IPS-NIHi7 (cell line): ENCODE measurements at regions not wholly inside any gene's neighbourhood (a gene's known extent, or its start where the extent isn't known, plus 50 kb on each side); places are given as distances from the start of the nearest gene placed in this dataset.
"Not testable (repeated sequence)": the region's sequence is repeated elsewhere in the genome, so short reads cannot be mapped to it uniquely, and the experiment has no call there.

Source experiments
- DNase-seq: peaks from one replicate; pipeline ENCODE4 v3.0.0; 2012; ENCODE audit warnings: mixed read lengths; ENCODE audit errors: extremely low spot score

- no peak for DNase-seq
Measured at GRCh38 chr7:119999738-120000475, 273.1 kb upstream of the KCND2 start.

GRCh38 chr7:120005720-120006119 is 267.3 kb upstream of the KCND2 start:
- no peak for DNase-seq

- DNase-seq, result not testable (repeated sequence)
Measured at GRCh38 chr7:120014301-120014700, 258.7 kb upstream of the KCND2 start.

- DNase-seq, result no peak
Measured at GRCh38 chr7:120014925-120015465, 258.0 kb upstream of the KCND2 start.

- DNase-seq, result no peak
Measured at GRCh38 chr7:120021085-120021484, 251.9 kb upstream of the KCND2 start.

GRCh38 chr7:120023494-120024167 is 249.3 kb upstream of the KCND2 start:
- no peak for DNase-seq

- no peak for DNase-seq
Measured at GRCh38 chr7:120028636-120029035, 244.3 kb upstream of the KCND2 start.

GRCh38 chr7:120030876-120031275 is 242.1 kb upstream of the KCND2 start:
- DNase-seq, result no peak

- DNase-seq, result no peak
Measured at GRCh38 chr7:120033114-120033513, 239.9 kb upstream of the KCND2 start.

- DNase-seq, result no peak
Measured at GRCh38 chr7:120039138-120039537, 233.8 kb upstream of the KCND2 start.

- DNase-seq, result no peak
Measured at GRCh38 chr7:120041798-120042197, 231.2 kb upstream of the KCND2 start.

- DNase-seq, result no peak
Measured at GRCh38 chr7:120043250-120043649, 229.7 kb upstream of the KCND2 start.

- no peak for DNase-seq
Measured at GRCh38 chr7:120052884-120053382, 220.0 kb upstream of the KCND2 start.

GRCh38 chr7:120053390-120053961 is 219.5 kb upstream of the KCND2 start:
- DNase-seq, result no peak

GRCh38 chr7:120054376-120055100 is 218.4 kb upstream of the KCND2 start:
- no peak for DNase-seq

- DNase-seq, result no peak
Measured at GRCh38 chr7:120055300-120055699, 217.7 kb upstream of the KCND2 start.

GRCh38 chr7:120056227-120056626 is 216.7 kb upstream of the KCND2 start:
- DNase-seq, result no peak

GRCh38 chr7:120059641-120060040 is 213.3 kb upstream of the KCND2 start:
- no peak for DNase-seq

- DNase-seq, result no peak
Measured at GRCh38 chr7:120060281-120060680, 212.7 kb upstream of the KCND2 start.

- DNase-seq, result no peak
Measured at GRCh38 chr7:120060875-120061274, 212.1 kb upstream of the KCND2 start.

- no peak for DNase-seq
Measured at GRCh38 chr7:120064565-120064964, 208.4 kb upstream of the KCND2 start.

GRCh38 chr7:120066898-120067297 is 206.1 kb upstream of the KCND2 start:
- not testable (repeated sequence) for DNase-seq
